ENCODE measurements at regions not wholly inside any gene's neighbourhood (a gene's known extent, or its start where the extent isn't known, plus 50 kb on each side); places are given as distances from the start of the nearest gene placed in this dataset.

GRCh38 chr2:19695706-19696105 lies 206.1 kb downstream of the TTC32 start:
- H3K27ac ChIP-seq (ENCODE audit: low read depth, low read length, poor library complexity, severe bottlenecking), result no peak overlapping the region
- no peaks in the 10 kb centered on the region for H3K36me3 ChIP-seq (ENCODE audit: insufficient read depth, low read length)
- H3K9me3 ChIP-seq (ENCODE audit: low read length), result no peaks in the 10 kb centered on the region
- H3F3A ChIP-seq (ENCODE audit: insufficient read depth, low read length), result no peaks in the 10 kb centered on the region
- no peaks in the 10 kb centered on the region for H3K79me2 ChIP-seq (ENCODE audit: insufficient read depth, low read length)
- no peaks in the 10 kb centered on the region for H3K4me1 ChIP-seq (ENCODE audit: insufficient read depth, low read length, severe bottlenecking)
- H3K9me2 ChIP-seq (ENCODE audit: low read depth, low read length), result no peaks in the 10 kb centered on the region
- no peak overlapping the region for H3K9ac ChIP-seq (ENCODE audit: low read length)
- no peaks in the 10 kb centered on the region for H4K20me1 ChIP-seq (ENCODE audit: insufficient read depth, low read length)
- H2AFZ ChIP-seq (ENCODE audit: low read length), result no peak overlapping the region
- H3K4me2 ChIP-seq (ENCODE audit: low read length), result no peak overlapping the region
- TF ChIP-seq EZH2 (IDR thresholded peaks at IDR 0.05; ENCODE audit: borderline replicate concordance, low read length), result no peak
- TF ChIP-seq, protein P1, sequence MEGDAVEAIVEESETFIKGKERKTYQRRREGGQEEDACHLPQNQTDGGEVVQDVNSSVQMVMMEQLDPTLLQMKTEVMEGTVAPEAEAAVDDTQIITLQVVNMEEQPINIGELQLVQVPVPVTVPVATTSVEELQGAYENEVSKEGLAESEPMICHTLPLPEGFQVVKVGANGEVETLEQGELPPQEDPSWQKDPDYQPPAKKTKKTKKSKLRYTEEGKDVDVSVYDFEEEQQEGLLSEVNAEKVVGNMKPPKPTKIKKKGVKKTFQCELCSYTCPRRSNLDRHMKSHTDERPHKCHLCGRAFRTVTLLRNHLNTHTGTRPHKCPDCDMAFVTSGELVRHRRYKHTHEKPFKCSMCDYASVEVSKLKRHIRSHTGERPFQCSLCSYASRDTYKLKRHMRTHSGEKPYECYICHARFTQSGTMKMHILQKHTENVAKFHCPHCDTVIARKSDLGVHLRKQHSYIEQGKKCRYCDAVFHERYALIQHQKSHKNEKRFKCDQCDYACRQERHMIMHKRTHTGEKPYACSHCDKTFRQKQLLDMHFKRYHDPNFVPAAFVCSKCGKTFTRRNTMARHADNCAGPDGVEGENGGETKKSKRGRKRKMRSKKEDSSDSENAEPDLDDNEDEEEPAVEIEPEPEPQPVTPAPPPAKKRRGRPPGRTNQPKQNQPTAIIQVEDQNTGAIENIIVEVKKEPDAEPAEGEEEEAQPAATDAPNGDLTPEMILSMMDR (IDR thresholded peaks at IDR 0.05; ENCODE audit: low read length), result no peak
- H3K27me3 ChIP-seq (ENCODE audit: insufficient read depth, low read length), result no peaks in the 10 kb centered on the region
- no peak overlapping the region for H3K4me3 ChIP-seq (ENCODE audit: low read depth, low read length, poor library complexity, severe bottlenecking)

GRCh38 chr2:19691892-19692291 lies 209.9 kb downstream of the TTC32 start:
- Histone ChIP-seq H3K27ac (ENCODE audit: low read depth, low read length, poor library complexity, severe bottlenecking) (no peak overlapping the region), H2AFZ (ENCODE audit: low read length) (no peak overlapping the region), H3K9me2 (ENCODE audit: low read depth, low read length) (no peaks in the 10 kb centered on the region), H3K4me2 (ENCODE audit: low read length) (no peak overlapping the region), H3K4me3 (ENCODE audit: low read depth, low read length, poor library complexity, severe bottlenecking) (no peak overlapping the region), H3K36me3 (ENCODE audit: insufficient read depth, low read length) (no peaks in the 10 kb centered on the region), H3K9ac (ENCODE audit: low read length) (no peak overlapping the region), H3K27me3 (ENCODE audit: insufficient read depth, low read length) (0 out of 2 replicates have a peak, but pooled peaks cover 3% of the 10 kb centered on the region), H3K4me1 (ENCODE audit: insufficient read depth, low read length, severe bottlenecking) (no peaks in the 10 kb centered on the region), H4K20me1 (ENCODE audit: insufficient read depth, low read length) (no peaks in the 10 kb centered on the region), H3F3A (ENCODE audit: insufficient read depth, low read length) (no peaks in the 10 kb centered on the region), H3K79me2 (ENCODE audit: insufficient read depth, low read length) (no peaks in the 10 kb centered on the region), H3K9me3 (ENCODE audit: low read length) (no peaks in the 10 kb centered on the region)
- TF ChIP-seq, protein P1 (IDR thresholded peaks at IDR 0.05; ENCODE audit: low read length), result no peak
- TF ChIP-seq EZH2 (IDR thresholded peaks at IDR 0.05; ENCODE audit: borderline replicate concordance, low read length), result no peak

DNA sequence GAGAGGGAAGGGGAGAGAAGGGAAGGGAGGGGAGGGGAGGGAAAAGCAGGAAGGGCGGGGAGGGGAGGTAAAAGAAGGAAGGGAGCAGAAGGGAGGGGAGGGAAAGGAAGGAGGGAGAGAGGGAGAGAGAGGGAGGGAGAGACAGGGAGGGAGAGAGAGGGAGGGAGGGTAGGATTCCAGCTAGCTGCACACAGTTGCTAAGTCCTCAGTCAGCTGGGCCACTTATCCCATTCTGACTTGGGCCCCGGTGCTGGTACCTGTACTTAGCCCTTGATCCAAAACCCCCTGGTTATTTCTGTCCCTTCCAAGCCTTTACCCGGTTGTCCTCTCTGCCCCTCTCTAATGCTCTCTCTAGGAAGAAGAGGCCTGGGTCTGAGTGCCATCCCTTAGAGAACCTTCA lies 211.4 kb downstream of the TTC32 start:
- H3K9me2 ChIP-seq (ENCODE audit: low read depth, low read length), result no peaks in the 10 kb centered on the region
- H3K27me3 ChIP-seq (ENCODE audit: insufficient read depth, low read length), result 0 out of 2 replicates have a peak, but pooled peaks cover 3% of the 10 kb centered on the region
- no peaks in the 10 kb centered on the region for H3K4me1 ChIP-seq (ENCODE audit: insufficient read depth, low read length, severe bottlenecking)
- no peak overlapping the region for H2AFZ ChIP-seq (ENCODE audit: low read length)
- no peaks in the 10 kb centered on the region for H4K20me1 ChIP-seq (ENCODE audit: insufficient read depth, low read length)
- H3K27ac ChIP-seq (ENCODE audit: low read depth, low read length, poor library complexity, severe bottlenecking), result no peak overlapping the region
- no peaks in the 10 kb centered on the region for H3K79me2 ChIP-seq (ENCODE audit: insufficient read depth, low read length)
- H3K36me3 ChIP-seq (ENCODE audit: insufficient read depth, low read length), result no peaks in the 10 kb centered on the region
- H3F3A ChIP-seq (ENCODE audit: insufficient read depth, low read length), result no peaks in the 10 kb centered on the region
- H3K9ac ChIP-seq (ENCODE audit: low read length), result no peak overlapping the region
- TF ChIP-seq, protein P1 (IDR thresholded peaks at IDR 0.05; ENCODE audit: low read length), result no peak
- TF ChIP-seq EZH2 (IDR thresholded peaks at IDR 0.05; ENCODE audit: borderline replicate concordance, low read length), result no peak
- no peak overlapping the region for H3K4me2 ChIP-seq (ENCODE audit: low read length)
- H3K9me3 ChIP-seq (ENCODE audit: low read length), result no peaks in the 10 kb centered on the region
- no peak overlapping the region for H3K4me3 ChIP-seq (ENCODE audit: low read depth, low read length, poor library complexity, severe bottlenecking)

Measured in OCI-LY1 (cell line).